Hematopoietic multipotent progenitor cell (in vitro differentiated cells): ENCODE measurements at regions not wholly inside any gene's neighbourhood (a gene's known extent, or its start where the extent isn't known, plus 50 kb on each side); places are given as distances from the start of the nearest gene placed in this dataset.
"Not testable (repeated sequence)": the region's sequence is repeated elsewhere in the genome, so short reads cannot be mapped to it uniquely, and the experiment has no call there.

Experiments used
- DNase-seq, 3 donors: peaks; one replicate each; pipeline ENCODE4 v3.0.0-alpha.2; 2011 to 2015; ENCODE audit warnings: low read depth in 2 of 3, low spot score in 2 of 3

DNA sequence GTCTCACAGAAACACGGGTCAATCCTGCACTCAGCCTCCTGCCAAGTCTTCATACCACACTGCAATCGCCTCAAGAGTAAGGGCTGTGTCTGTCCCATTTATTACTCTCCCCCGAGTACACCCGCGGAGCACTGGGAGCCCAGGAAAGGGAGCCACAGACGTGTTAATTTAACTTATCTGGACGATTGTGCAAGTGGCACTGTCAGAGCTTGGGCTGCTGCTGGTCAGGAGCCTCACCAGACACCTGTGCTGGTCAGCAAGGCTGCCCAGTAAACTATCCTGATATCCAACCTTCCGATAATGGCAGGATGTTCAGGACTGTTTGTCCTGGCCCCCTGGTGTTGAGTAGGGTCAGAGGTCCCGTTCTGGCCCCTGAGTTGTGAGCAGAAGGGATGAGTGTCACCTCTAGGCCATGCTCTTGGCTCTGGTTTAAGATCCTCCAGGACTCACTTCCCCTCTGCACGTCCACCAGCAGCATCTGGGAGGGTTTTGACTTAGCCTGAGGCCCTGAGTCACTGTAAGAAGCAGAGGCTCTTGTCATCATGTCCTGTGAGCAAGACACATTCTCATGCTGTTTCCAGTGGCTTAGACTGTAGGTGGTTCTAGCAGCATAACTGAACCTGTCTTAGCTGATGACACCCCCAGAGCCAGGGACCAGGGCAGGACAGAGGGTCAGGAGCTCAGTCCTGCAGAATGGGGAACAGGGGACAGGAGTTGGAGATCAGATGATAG lies 82.5 kb upstream of the ARL4C start:
- no peak for DNase-seq

DNA sequence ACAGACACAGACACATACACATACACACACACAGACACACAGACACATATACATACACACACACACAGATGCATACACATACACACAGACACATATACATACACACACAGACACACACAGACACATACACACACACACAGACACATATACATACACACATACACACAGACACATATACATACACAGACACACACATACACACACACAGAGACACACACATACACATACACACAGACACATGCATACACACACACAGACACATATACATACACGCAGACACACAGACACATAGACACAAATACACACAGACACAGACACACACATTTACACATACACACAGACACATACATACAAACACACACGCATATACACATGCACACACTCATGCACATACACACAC lies 81.5 kb upstream of the ARL4C start:
- no peak for DNase-seq

DNA sequence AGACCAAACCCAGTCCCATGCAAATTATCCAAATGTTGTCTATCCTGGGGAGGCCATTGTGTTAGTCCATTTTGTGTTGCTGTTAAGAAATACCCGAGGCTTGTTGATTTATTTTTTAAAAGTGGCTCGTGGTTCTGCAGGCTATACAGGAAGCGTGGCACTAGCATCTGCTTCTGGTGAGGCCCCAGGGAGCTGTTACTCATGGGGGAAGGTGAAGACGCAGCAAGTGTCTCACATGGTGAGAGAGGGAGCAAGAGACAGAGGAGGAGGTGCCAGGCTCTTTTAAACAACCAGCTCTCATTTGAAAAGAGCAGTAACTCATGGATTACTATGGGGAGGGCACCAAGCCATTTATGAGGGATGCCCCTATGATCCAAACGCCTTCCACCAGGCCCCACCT lies 80.3 kb upstream of the ARL4C start:
- DNase-seq: peak in 1 of 3 donors; percentile 7

DNA sequence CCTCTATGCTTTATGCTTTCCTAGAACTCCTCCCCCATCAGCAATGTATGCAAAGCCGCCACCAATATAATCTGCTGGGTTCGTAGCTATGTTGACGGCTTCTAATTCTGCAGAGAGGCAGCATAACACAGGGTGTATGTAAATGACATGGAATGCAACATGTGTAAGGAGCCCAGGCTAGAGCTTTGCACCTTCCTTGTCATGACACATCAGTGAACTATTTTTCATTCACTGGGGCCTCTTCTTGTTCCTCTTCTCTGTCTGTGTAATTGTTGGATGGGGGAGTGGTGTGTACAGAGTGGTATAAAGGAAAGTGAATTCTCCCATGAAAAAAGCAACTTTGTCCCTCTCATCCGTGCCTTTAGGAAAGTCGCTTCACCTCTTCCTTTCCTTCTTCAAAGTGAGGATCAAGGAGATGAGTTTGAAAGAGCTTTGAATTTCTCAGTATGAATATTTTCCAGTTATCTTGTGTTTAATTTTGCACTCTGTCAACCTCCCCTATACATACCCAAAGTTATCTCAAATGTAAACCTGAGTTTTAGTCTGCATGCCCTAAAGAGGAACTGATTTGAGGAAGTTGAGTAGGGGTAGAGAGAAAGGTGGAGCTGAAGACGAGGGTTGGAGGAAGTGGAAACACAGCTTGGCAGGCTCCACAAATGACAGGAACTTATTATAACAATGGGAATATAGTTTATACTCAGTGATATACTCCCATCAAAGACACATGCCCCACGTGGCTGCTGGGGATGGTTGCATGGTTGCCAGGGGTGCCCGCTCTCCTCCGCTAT lies 74.9 kb upstream of the ARL4C start:
- peak in 2 of 3 donors; percentile 57 to 88 for DNase-seq

DNA sequence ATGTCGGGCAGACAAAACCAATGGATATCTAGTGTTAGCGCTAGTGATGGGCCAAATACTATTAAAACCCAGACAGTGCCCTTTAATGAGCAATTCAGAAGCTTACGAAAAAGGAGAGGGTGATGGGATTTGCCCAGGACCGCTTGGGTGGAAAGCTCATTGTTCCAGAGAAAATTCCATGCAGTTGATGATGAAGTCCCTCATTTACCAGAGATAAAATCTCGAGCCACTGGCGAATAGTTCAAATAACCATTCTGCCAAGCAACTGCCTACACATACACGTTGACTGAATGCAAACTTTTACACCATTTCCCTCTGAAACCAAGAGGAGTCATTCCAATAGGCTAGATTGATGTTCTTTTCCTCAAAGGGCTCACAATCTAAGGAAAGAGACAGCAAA lies 73.6 kb upstream of the ARL4C start:
- no peak for DNase-seq

DNA sequence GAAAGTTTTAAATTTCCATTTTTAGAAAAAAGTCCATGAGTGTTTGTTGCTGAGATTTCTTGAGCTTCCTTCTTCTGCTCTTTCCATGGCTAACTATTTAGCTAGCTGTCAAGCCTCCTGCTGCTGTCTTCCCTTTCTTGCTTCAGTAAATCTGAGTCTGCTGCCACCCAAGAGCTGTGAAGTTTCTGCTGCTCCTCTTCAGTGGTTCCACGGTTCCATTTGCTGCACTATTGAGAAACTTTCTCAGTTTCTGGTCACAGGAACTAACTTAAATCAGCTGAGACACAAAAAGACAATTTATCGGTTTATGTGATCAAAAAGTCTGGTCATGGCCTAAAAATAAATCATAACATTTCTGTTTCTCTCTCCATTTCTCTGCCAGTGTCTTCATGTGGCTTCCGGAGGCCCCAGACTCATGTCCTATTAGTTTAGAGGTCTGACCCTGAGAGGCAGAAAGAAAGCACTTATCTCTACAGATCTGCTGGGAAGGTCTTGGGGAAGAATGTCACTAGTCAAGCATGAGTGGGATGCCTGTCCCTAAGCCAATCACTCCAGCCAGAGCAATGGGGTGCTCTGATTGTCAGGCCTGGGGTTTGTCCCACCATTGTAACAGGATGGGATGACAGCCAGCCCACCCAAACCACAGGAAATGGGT lies 73.0 kb upstream of the ARL4C start:
- no peak for DNase-seq

DNA sequence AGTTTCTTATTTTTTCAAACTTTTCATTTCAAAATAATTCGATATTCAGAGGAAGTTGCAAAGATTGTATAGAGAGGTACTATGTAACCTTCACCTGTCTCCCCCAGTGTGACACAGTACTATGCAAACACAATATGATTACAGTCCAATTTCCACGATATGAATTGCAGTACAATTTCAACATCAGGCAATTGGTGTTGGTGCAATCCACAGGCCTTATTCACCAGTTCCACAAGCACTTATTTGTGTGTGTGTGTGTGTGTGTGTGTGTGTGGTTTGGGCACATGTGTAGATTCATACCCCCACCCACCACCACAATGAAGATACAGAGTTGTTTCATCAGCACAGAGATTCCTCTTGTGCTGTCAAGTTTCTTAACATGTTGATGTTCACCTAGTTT lies 69.7 kb upstream of the ARL4C start:
- DNase-seq: no peak

DNA sequence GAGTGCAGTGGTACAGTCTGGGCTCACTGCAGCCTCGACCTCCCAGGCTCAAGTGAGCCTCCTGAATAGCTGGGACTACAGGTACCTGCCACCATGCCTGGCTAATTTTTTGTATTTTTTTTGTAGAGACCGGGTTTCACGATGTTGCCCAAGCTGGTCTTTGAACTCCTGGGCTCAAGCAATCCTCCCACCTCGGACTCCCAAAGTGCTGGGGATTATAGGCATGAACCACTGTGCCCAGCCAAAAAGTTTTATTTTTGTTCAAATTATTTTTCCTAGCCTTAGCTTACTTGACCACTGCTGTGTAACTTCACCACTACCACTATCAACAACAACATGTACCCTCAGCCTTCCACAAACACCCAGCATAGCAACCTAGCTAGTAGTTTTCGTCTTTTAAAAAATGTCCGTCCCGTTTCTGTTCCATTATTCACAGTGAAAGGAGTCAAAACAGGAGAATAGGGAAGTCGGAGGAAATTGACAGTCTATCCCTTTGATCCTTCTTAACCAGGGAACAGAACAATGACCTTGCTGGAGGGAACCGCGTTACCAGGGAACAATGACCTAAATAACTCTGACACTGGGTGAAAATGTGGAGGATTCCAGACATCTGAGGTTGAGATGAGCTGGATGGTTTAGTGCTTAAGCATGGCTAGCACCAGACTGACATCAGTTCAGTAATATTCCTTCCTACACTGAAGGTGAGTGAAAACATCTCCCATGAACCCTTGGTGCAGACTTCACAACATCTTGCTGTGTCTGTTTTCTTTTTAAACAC lies 69.2 kb upstream of the ARL4C start:
- no peak for DNase-seq

DNA sequence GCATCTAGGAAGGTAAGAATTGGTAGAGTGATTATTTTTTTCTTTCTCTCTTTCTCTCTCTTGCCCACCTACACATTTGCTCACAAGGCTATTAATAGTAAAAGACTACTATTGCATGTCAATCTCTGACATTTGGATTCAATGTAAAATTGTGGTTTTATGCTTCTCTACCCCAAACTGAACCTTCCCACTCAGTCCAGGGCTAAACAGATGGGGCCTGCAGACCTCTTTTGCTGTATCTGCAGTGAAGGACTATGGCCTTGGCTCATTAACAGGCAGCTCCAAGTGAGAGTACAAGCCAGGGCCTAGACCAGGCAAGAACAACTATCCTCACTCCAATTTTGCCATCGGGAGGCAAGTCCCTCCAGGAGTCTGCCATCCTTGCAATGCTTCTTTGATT lies 68.3 kb upstream of the ARL4C start:
- no peak for DNase-seq

DNA sequence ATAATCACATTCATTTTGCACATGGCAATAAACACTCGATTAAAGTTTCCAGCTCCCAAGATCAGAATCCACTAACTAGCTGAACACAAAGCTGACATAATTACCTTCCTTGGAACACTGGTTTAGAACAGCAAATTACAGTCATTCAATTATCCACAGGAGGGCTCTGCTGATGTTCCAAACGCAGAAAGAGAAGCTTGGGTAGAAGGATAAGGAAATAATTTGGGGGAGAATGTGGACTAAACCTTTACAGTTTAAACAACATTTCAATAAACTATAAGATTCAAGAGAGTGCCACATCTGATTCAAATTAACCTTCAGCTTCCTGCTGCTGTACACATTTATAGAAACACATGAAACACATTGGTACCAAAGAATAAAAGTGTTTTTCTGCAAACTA lies 67.8 kb upstream of the ARL4C start:
- DNase-seq: no peak

DNA sequence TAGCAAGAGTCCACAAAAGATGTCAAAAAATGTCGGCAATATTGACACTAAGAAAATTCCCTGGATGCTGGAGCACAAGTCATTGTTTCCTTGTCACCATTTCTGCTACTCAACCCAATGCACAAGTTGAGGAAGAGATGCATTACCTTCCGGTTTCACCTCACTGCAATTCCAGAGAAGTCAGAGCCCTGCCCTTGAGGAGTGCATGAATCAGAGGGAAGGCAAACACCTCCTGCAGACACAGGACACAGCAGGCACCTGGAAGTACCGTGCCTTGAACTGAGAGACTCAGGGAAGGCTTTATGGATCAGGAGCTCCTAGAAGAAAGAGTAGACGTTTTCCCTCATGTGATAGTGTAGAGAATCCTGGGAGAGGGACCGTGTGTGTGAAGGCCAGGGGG lies 62.7 kb upstream of the ARL4C start:
- DNase-seq: no peak

DNA sequence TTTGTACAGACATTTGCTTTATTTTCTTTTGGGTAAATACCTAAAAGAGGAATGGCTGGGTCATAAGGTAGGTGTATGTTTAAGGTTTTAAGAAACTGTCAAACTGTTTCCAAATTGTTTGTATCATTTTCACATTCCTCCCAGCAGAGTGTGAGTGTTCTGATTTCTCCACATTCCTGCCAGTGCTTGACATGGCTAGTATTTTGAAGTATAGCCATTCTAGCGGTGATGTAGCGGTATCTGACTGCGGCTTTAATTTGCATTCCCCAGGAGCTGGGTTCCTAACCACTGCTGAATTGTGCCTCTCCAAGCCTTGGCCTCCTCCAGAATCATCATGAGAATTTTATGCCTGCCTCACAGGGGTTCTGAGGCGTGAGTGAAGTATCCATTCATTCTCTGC lies 61.8 kb upstream of the ARL4C start:
- no peak for DNase-seq

DNA sequence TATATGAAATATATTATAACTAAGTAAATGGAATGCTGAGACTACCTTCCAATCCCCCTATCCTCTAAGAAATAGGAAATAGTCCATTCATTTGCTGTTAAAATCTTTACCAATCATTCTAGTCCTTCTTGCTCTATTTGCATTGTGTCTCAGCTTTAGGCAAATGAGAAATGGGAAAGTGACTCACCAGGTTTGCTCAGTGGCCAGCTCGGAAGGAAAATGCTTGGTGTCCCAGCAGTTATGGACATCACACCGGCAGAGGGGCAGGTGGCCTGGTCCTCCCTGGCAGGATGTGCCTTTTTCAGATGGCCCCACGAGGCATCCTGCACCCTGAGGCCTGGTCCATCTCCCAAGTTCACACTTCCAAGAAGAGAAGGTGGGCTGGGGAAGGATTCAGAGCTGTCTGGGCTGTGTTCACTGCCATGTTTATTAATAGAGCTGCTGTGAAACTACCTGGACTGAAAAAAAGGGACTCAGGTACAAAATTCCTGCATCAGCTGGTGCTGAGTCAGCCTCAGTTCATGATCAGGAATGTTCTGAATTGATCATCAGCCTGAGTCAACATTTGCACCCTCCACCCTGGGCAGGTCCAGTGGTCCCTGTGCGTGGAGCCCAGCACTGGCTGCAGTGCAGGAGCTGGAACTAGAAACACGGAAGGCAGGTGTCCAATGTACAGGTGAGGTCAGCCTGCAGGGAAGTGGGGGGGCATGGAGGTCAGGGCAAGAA lies 60.1 kb upstream of the ARL4C start:
- no peak for DNase-seq

DNA sequence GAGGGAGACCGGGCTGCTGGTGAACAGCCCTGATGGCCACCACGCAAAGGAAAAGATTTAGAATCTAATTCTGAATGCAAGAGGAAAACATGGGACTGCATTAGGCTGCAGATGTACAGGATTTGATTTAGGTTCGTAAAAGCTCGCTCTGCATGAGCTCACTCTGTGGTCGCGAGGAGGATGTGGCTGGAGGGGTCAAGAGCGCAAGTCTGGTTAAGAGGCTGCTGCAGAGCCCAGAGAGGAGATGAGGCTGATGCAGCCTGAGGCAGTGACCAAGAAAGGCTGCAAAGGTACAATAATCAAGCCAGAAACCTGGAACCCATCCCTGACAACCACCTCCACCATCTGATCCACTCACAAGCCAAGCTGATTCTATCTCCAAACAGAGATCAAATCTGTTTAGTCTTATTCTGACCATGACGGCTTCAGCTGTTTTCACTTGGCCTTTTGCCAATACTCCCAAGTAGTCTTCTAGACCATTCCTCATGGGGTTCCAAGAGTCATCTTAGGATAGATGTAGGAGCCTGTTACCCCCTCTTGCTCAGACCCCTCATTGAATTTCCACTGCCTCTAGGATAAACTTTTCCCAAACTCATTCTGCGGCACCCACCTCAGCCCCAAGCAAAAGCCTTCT lies 58.9 kb upstream of the ARL4C start:
- DNase-seq: peak in 1 of 3 donors; percentile 28

DNA sequence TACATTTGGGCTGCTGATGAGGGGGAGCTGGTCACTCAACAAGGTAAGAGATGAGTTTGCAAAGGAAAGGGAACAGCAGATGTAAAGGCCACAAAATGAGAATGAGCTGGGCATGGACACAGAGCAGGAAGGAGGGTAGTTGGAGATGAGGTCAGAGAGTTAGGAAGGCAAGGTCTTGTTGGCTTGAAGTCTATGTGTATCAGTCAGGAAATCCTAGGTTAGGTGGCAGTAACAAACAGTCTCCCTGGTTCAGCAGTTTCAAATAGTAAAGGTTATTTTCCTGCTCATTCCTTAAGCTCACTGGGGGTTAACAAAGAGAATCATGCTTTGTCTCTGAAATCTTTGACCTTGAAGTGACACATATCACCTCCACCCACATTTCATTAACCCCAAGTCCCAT lies 58.3 kb upstream of the ARL4C start:
- DNase-seq: no peak

DNA sequence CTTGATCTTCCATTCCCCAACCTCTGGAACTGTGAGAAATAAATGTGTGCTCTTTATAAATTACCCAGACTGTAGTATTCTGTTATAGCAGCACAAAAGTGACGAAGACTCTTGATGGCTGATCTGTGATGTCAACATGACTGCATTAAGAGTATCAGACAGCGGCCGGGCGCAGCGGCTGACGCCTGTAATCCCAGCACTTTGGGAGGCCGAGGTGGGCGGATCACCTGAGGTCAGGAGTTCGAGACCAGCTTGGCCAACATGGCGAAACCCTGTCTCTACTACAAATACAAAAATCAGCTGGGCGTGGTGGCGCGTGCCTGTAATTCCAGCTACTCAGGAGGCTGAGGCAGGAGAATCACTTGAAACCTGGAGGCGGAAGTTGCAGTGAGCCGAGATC lies 56.3 kb upstream of the ARL4C start:
- not testable (repeated sequence) for DNase-seq

DNA sequence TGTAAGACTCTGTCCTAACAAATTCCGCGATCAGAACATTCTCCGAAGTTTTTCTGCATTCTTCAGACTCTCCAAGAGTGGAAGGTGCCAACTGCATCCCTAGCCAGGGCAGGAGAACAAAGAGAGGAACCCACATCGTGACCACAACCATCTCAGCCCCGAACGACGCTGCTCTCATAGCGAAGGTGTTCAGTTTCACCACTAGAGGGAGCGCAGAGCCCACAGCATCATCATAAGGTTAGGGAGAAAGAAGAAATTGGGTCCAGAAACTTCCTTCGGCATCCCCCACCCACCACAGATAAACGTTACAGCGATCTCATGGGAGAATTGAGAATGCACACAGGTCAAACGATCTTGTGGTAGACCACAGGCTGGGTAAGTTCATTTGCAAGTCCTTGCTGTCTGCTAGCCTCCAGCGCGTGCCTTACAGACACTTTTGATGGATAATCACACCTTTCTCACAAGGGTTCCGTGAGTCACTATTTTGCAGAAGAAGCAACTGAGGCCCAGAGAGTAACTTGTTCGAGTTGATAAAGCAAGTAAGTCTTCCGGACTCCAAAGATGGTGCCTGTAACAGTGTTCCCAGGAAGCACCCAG lies 53.7 kb upstream of the ARL4C start:
- peak; percentile 22 to 90 (median 74) for DNase-seq

DNA sequence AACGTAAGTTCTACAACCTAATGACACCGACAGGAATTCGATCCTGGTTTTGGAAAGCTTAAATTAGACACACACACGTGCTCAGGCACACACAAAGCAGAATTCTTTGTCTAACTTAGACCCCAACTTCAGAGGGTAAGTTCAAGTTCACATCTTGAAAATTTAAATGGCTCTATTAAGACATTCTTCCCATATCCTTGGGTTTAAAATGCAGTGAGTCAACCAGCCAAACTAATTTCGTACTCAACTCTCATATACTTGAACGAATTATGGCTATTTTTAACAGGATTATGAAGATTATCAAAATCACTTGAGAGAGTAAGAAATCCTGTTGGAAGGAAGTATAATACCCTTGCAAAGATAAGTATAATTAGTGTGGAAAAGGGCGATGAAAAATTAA lies 53.2 kb upstream of the ARL4C start:
- DNase-seq: no peak

DNA sequence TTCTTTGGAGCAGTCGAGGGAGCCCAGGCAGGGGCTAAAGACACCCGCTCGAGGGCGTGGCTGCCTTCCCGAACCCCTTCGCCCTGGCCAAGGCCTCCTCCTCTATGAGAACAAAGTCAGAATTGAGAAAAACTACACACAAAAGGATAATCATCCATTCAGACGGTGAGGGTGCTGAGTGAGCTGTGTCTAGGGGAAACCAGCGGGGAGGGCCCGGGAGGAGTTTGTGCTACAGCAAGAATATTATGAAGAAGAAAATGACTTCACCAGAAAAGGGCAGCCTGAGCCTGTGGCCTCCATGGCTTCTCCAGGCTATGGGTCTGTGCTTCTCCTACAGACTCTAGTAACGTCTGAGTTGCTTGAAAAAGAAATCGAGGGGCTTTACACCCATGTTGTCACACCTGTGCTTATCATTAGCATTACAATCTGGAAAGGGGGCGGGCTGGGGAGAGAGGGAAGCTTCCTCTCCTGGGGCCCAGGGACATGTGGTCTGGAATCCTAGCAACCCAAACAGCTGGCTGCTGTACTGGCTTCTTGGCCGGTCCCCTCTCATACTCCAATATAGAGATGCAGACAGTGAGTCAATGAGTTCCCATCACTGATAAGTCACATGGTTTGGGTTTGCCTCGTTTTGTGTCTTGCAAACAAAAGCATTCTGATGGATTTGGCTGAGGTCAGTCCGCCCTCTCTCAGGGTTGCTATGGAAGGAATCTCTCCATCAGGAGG lies 52.0 kb upstream of the ARL4C start:
- no peak for DNase-seq
